ENCODE measurements at regions not wholly inside any gene's neighbourhood (a gene's known extent, or its start where the extent isn't known, plus 50 kb on each side); places are given as distances from the start of the nearest gene placed in this dataset.

GRCh38 chr3:24945563-24945962, 450.9 kb upstream of the THRB start:
- H3K36me3 ChIP-seq (ENCODE audit: control insufficient read depth in 2 of 2, insufficient read depth in 2 of 2, low read length in 1 of 2): no peaks in the 10 kb centered on the region
- WGBS: 88% methylated on average over 2 of the region's 2 CpGs
- no peak overlapping the region for H3K27ac ChIP-seq (ENCODE audit: low read depth in 1 of 2, low read length in 1 of 2)
- H3K4me3 ChIP-seq (ENCODE audit: low read length in 2 of 2): no peak overlapping the region
- peak in 1 of 9 donors; percentile 7 for DNase-seq (ENCODE audit: low read depth in 6 of 9, low spot score in 9 of 9)
- no peaks in the 10 kb centered on the region for H3K27me3 ChIP-seq (ENCODE audit: control insufficient read depth in 2 of 2, insufficient read depth in 1 of 2, low read length in 1 of 2)
- H3K9me3 ChIP-seq (ENCODE audit: control insufficient read depth in 2 of 2, insufficient read depth in 1 of 2, low read length in 1 of 2): no peaks in the 10 kb centered on the region
- H3K4me1 ChIP-seq (ENCODE audit: control insufficient read depth in 2 of 2, insufficient read depth in 2 of 2, low read length in 2 of 2): no peaks in the 10 kb centered on the region

- Histone ChIP-seq H3K36me3 (ENCODE audit: control insufficient read depth in 2 of 2, insufficient read depth in 2 of 2, low read length in 1 of 2) (no peaks in the 10 kb centered on the region), H3K4me1 (ENCODE audit: control insufficient read depth in 2 of 2, insufficient read depth in 2 of 2, low read length in 2 of 2) (no peaks in the 10 kb centered on the region), H3K27ac (ENCODE audit: low read depth in 1 of 2, low read length in 1 of 2) (no peak overlapping the region), H3K4me3 (ENCODE audit: low read length in 2 of 2) (no peak overlapping the region), H3K9me3 (ENCODE audit: control insufficient read depth in 2 of 2, insufficient read depth in 1 of 2, low read length in 1 of 2) (no peaks in the 10 kb centered on the region), H3K27me3 (ENCODE audit: control insufficient read depth in 2 of 2, insufficient read depth in 1 of 2, low read length in 1 of 2) (no peaks in the 10 kb centered on the region)
- 92% methylated on average over 4 of the region's 4 CpGs for WGBS
- no peak for DNase-seq (ENCODE audit: low read depth in 6 of 9, low spot score in 9 of 9)
Observed at GRCh38 chr3:24947103-24947502, 452.5 kb upstream of the THRB start.

GRCh38 chr3:24951180-24951579, 456.5 kb upstream of the THRB start:
- Histone ChIP-seq H3K36me3 (ENCODE audit: control insufficient read depth in 2 of 2, insufficient read depth in 2 of 2, low read length in 1 of 2) (no peaks in the 10 kb centered on the region), H3K27ac (ENCODE audit: low read depth in 1 of 2, low read length in 1 of 2) (no peak overlapping the region), H3K4me3 (ENCODE audit: low read length in 2 of 2) (no peak overlapping the region), H3K4me1 (ENCODE audit: control insufficient read depth in 2 of 2, insufficient read depth in 2 of 2, low read length in 2 of 2) (no peaks in the 10 kb centered on the region), H3K27me3 (ENCODE audit: control insufficient read depth in 2 of 2, insufficient read depth in 1 of 2, low read length in 1 of 2) (no peaks in the 10 kb centered on the region), H3K9me3 (ENCODE audit: control insufficient read depth in 2 of 2, insufficient read depth in 1 of 2, low read length in 1 of 2) (no peaks in the 10 kb centered on the region)
- 95% methylated on average over 4 of the region's 4 CpGs for WGBS
- DNase-seq (ENCODE audit: low read depth in 6 of 9, low spot score in 9 of 9): no peak

- H3K9me3 ChIP-seq (ENCODE audit: control insufficient read depth in 2 of 2, insufficient read depth in 1 of 2, low read length in 1 of 2): no peaks in the 10 kb centered on the region
- H3K36me3 ChIP-seq (ENCODE audit: control insufficient read depth in 2 of 2, insufficient read depth in 2 of 2, low read length in 1 of 2): no peaks in the 10 kb centered on the region
- no peaks in the 10 kb centered on the region for H3K27me3 ChIP-seq (ENCODE audit: control insufficient read depth in 2 of 2, insufficient read depth in 1 of 2, low read length in 1 of 2)
- DNase-seq (ENCODE audit: low read depth in 6 of 9, low spot score in 9 of 9): no peak
- no peak overlapping the region for H3K27ac ChIP-seq (ENCODE audit: low read depth in 1 of 2, low read length in 1 of 2)
- WGBS: 80% methylated on average over 6 of the region's 6 CpGs
- H3K4me3 ChIP-seq (ENCODE audit: low read length in 2 of 2): no peak overlapping the region
- H3K4me1 ChIP-seq (ENCODE audit: control insufficient read depth in 2 of 2, insufficient read depth in 2 of 2, low read length in 2 of 2): no peaks in the 10 kb centered on the region
Observed at GRCh38 chr3:24952388-24952787, 457.7 kb upstream of the THRB start.

- 76% methylated on average over 5 of the region's 5 CpGs for WGBS
- no peak for DNase-seq (ENCODE audit: low read depth in 6 of 9, low spot score in 9 of 9)
Observed at GRCh38 chr3:24953060-24953771, 458.6 kb upstream of the THRB start.

GRCh38 chr3:24956613-24957012, 462.0 kb upstream of the THRB start:
- 76% methylated on average over 4 of the region's 4 CpGs for WGBS

More at GRCh38 chr3:24953060-24953771, 458.6 kb upstream of the THRB start:
- Histone ChIP-seq H3K36me3 (ENCODE audit: control insufficient read depth in 2 of 2, insufficient read depth in 2 of 2, low read length in 1 of 2) (no peaks in the 10 kb centered on the region), H3K4me1 (ENCODE audit: control insufficient read depth in 2 of 2, insufficient read depth in 2 of 2, low read length in 2 of 2) (no peaks in the 10 kb centered on the region), H3K27ac (ENCODE audit: low read depth in 1 of 2, low read length in 1 of 2) (no peak overlapping the region), H3K27me3 (ENCODE audit: control insufficient read depth in 2 of 2, insufficient read depth in 1 of 2, low read length in 1 of 2) (no peaks in the 10 kb centered on the region), H3K9me3 (ENCODE audit: control insufficient read depth in 2 of 2, insufficient read depth in 1 of 2, low read length in 1 of 2) (no peaks in the 10 kb centered on the region), H3K4me3 (ENCODE audit: low read length in 2 of 2) (no peak overlapping the region)

GRCh38 chr3:24958271-24958670, 463.6 kb upstream of the THRB start:
- no peaks in the 10 kb centered on the region for H3K4me1 ChIP-seq (ENCODE audit: control insufficient read depth in 2 of 2, insufficient read depth in 2 of 2, low read length in 2 of 2)

More at GRCh38 chr3:24956613-24957012, 462.0 kb upstream of the THRB start:
- H3K27me3 ChIP-seq (ENCODE audit: control insufficient read depth in 2 of 2, insufficient read depth in 1 of 2, low read length in 1 of 2): no peaks in the 10 kb centered on the region
- no peak overlapping the region for H3K27ac ChIP-seq (ENCODE audit: low read depth in 1 of 2, low read length in 1 of 2)
- no peak overlapping the region for H3K4me3 ChIP-seq (ENCODE audit: low read length in 2 of 2)
- no peaks in the 10 kb centered on the region for H3K4me1 ChIP-seq (ENCODE audit: control insufficient read depth in 2 of 2, insufficient read depth in 2 of 2, low read length in 2 of 2)
- H3K36me3 ChIP-seq (ENCODE audit: control insufficient read depth in 2 of 2, insufficient read depth in 2 of 2, low read length in 1 of 2): no peaks in the 10 kb centered on the region
- H3K9me3 ChIP-seq (ENCODE audit: control insufficient read depth in 2 of 2, insufficient read depth in 1 of 2, low read length in 1 of 2): no peaks in the 10 kb centered on the region
- no peak for DNase-seq (ENCODE audit: low read depth in 6 of 9, low spot score in 9 of 9)

GRCh38 chr3:24958910-24959447, 464.3 kb upstream of the THRB start:
- DNase-seq (ENCODE audit: low read depth in 6 of 9, low spot score in 9 of 9): no peak
- H3K36me3 ChIP-seq (ENCODE audit: control insufficient read depth in 2 of 2, insufficient read depth in 2 of 2, low read length in 1 of 2): no peaks in the 10 kb centered on the region
- no peaks in the 10 kb centered on the region for H3K27me3 ChIP-seq (ENCODE audit: control insufficient read depth in 2 of 2, insufficient read depth in 1 of 2, low read length in 1 of 2)
- H3K4me1 ChIP-seq (ENCODE audit: control insufficient read depth in 2 of 2, insufficient read depth in 2 of 2, low read length in 2 of 2): no peaks in the 10 kb centered on the region
- no peak overlapping the region for H3K27ac ChIP-seq (ENCODE audit: low read depth in 1 of 2, low read length in 1 of 2)
- no peak overlapping the region for H3K4me3 ChIP-seq (ENCODE audit: low read length in 2 of 2)
- no peaks in the 10 kb centered on the region for H3K9me3 ChIP-seq (ENCODE audit: control insufficient read depth in 2 of 2, insufficient read depth in 1 of 2, low read length in 1 of 2)
- 92% methylated on average over 5 of the region's 5 CpGs for WGBS

More at GRCh38 chr3:24958271-24958670, 463.6 kb upstream of the THRB start:
- no peaks in the 10 kb centered on the region for H3K36me3 ChIP-seq (ENCODE audit: control insufficient read depth in 2 of 2, insufficient read depth in 2 of 2, low read length in 1 of 2)
- H3K4me3 ChIP-seq (ENCODE audit: low read length in 2 of 2): no peak overlapping the region
- no peak overlapping the region for H3K27ac ChIP-seq (ENCODE audit: low read depth in 1 of 2, low read length in 1 of 2)
- WGBS: 64% methylated on average over 2 of the region's 2 CpGs
- no peak for DNase-seq (ENCODE audit: low read depth in 6 of 9, low spot score in 9 of 9)
- no peaks in the 10 kb centered on the region for H3K27me3 ChIP-seq (ENCODE audit: control insufficient read depth in 2 of 2, insufficient read depth in 1 of 2, low read length in 1 of 2)
- H3K9me3 ChIP-seq (ENCODE audit: control insufficient read depth in 2 of 2, insufficient read depth in 1 of 2, low read length in 1 of 2): no peaks in the 10 kb centered on the region

GRCh38 chr3:24963762-24964625, 464.1 kb upstream of the RARB start:
- DNase-seq (ENCODE audit: low read depth in 6 of 9, low spot score in 9 of 9): peak in 1 of 9 donors; percentile 5
- Histone ChIP-seq H3K36me3 (ENCODE audit: control insufficient read depth in 2 of 2, insufficient read depth in 2 of 2, low read length in 1 of 2) (no peaks in the 10 kb centered on the region), H3K4me1 (ENCODE audit: control insufficient read depth in 2 of 2, insufficient read depth in 2 of 2, low read length in 2 of 2) (no peaks in the 10 kb centered on the region), H3K27me3 (ENCODE audit: control insufficient read depth in 2 of 2, insufficient read depth in 1 of 2, low read length in 1 of 2) (no peaks in the 10 kb centered on the region), H3K27ac (ENCODE audit: low read depth in 1 of 2, low read length in 1 of 2) (no peak overlapping the region), H3K4me3 (ENCODE audit: low read length in 2 of 2) (no peak overlapping the region), H3K9me3 (ENCODE audit: control insufficient read depth in 2 of 2, insufficient read depth in 1 of 2, low read length in 1 of 2) (no peaks in the 10 kb centered on the region)
- WGBS: 60% methylated on average over 2 of the region's 2 CpGs

All from thymus (tissue), 11 donors.